ENCODE measurements at regions not wholly inside any gene's neighbourhood (a gene's known extent, or its start where the extent isn't known, plus 50 kb on each side); places are given as distances from the start of the nearest gene placed in this dataset.
"Not testable (repeated sequence)": the region's sequence is repeated elsewhere in the genome, so short reads cannot be mapped to it uniquely, and the experiment has no call there.

- Histone ChIP-seq H3K27ac (ENCODE audit: low read depth in 1 of 3, low read length in 2 of 3) (no peak overlapping the region), H3K4me3 (ENCODE audit: low read depth in 1 of 3, low read length in 3 of 3) (no peak overlapping the region), H3K4me1 (ENCODE audit: control insufficient read depth in 3 of 3, insufficient read depth in 2 of 3, low read depth in 1 of 3, low read length in 2 of 3) (peaks cover 0 to 3% (median 0%) of the 10 kb centered on the region in 3 donors), H3K9me3 (ENCODE audit: control insufficient read depth in 2 of 2, insufficient read depth in 1 of 2, low read depth in 1 of 2, low read length in 1 of 2) (no peaks in the 10 kb centered on the region), H3K36me3 (ENCODE audit: control insufficient read depth in 3 of 3, insufficient read depth in 2 of 3, low read depth in 1 of 3, low read length in 3 of 3) (no peaks in the 10 kb centered on the region), H3K27me3 (ENCODE audit: control insufficient read depth in 3 of 3, insufficient read depth in 3 of 3, low read length in 3 of 3) (no peaks in the 10 kb centered on the region)
- FAIRE-seq (no peak), DNase-seq (peak; percentile 16 to 18)
These were observed 277.2 kb upstream of the PLET1 start for GRCh38 chr11:112537846-112538330.

- H3K27me3 ChIP-seq (ENCODE audit: control insufficient read depth in 3 of 3, insufficient read depth in 3 of 3, low read length in 3 of 3), result no peaks in the 10 kb centered on the region
- H3K27ac ChIP-seq (ENCODE audit: low read depth in 1 of 3, low read length in 2 of 3), result no peak overlapping the region
- no peak for FAIRE-seq
- peaks cover 0 to 2% (median 0%) of the 10 kb centered on the region in 3 donors for H3K4me1 ChIP-seq (ENCODE audit: control insufficient read depth in 3 of 3, insufficient read depth in 2 of 3, low read depth in 1 of 3, low read length in 2 of 3)
- H3K4me3 ChIP-seq (ENCODE audit: low read depth in 1 of 3, low read length in 3 of 3), result no peak overlapping the region
- 57 to 85% (median 77%) methylated on average over 7 of the region's 7 CpGs for WGBS, 3 donors
- H3K9me3 ChIP-seq (ENCODE audit: control insufficient read depth in 2 of 2, insufficient read depth in 1 of 2, low read depth in 1 of 2, low read length in 1 of 2), result no peaks in the 10 kb centered on the region
- no peaks in the 10 kb centered on the region for H3K36me3 ChIP-seq (ENCODE audit: control insufficient read depth in 3 of 3, insufficient read depth in 2 of 3, low read depth in 1 of 3, low read length in 3 of 3)
- DNase-seq, result no peak
These were observed 278.0 kb upstream of the PLET1 start for GRCh38 chr11:112538534-112539280.

GRCh38 chr11:112539281-112539555 lies 278.6 kb upstream of the PLET1 start:
- H3K9me3 ChIP-seq (ENCODE audit: control insufficient read depth in 2 of 2, insufficient read depth in 1 of 2, low read depth in 1 of 2, low read length in 1 of 2); H3K4me1 ChIP-seq (ENCODE audit: control insufficient read depth in 3 of 3, insufficient read depth in 2 of 3, low read depth in 1 of 3, low read length in 2 of 3); H3K27me3 ChIP-seq (ENCODE audit: control insufficient read depth in 3 of 3, insufficient read depth in 3 of 3, low read length in 3 of 3); DNase-seq; FAIRE-seq; H3K27ac ChIP-seq (ENCODE audit: low read depth in 1 of 3, low read length in 2 of 3); H3K36me3 ChIP-seq (ENCODE audit: control insufficient read depth in 3 of 3, insufficient read depth in 2 of 3, low read depth in 1 of 3, low read length in 3 of 3); H3K4me3 ChIP-seq (ENCODE audit: low read depth in 1 of 3, low read length in 3 of 3): not testable (repeated sequence)
- 76 to 90% (median 89%) methylated on average over 1 of the region's 1 CpG for WGBS, 3 donors

- no peak for FAIRE-seq
- Histone ChIP-seq H3K27ac (ENCODE audit: low read depth in 1 of 3, low read length in 2 of 3) (no peak overlapping the region), H3K9me3 (ENCODE audit: control insufficient read depth in 2 of 2, insufficient read depth in 1 of 2, low read depth in 1 of 2, low read length in 1 of 2) (no peaks in the 10 kb centered on the region), H3K4me1 (ENCODE audit: control insufficient read depth in 3 of 3, insufficient read depth in 2 of 3, low read depth in 1 of 3, low read length in 2 of 3) (no peaks in the 10 kb centered on the region), H3K36me3 (ENCODE audit: control insufficient read depth in 3 of 3, insufficient read depth in 2 of 3, low read depth in 1 of 3, low read length in 3 of 3) (no peaks in the 10 kb centered on the region), H3K27me3 (ENCODE audit: control insufficient read depth in 3 of 3, insufficient read depth in 3 of 3, low read length in 3 of 3) (no peaks in the 10 kb centered on the region), H3K4me3 (ENCODE audit: low read depth in 1 of 3, low read length in 3 of 3) (no peak overlapping the region)
- no peak for DNase-seq
- WGBS, 3 donors, result 77 to 80% (median 79%) methylated on average over 6 of the region's 6 CpGs
These were observed 279.1 kb upstream of the PLET1 start for GRCh38 chr11:112539741-112540140.

GRCh38 chr11:112540261-112540660 lies 279.6 kb upstream of the PLET1 start:
- no peaks in the 10 kb centered on the region for H3K9me3 ChIP-seq (ENCODE audit: control insufficient read depth in 2 of 2, insufficient read depth in 1 of 2, low read depth in 1 of 2, low read length in 1 of 2)
- FAIRE-seq (no peak), DNase-seq (no peak)
- 75 to 78% (median 78%) methylated on average over 2 of the region's 2 CpGs for WGBS, 3 donors
- no peak overlapping the region for H3K4me3 ChIP-seq (ENCODE audit: low read depth in 1 of 3, low read length in 3 of 3)
- no peaks in the 10 kb centered on the region for H3K27me3 ChIP-seq (ENCODE audit: control insufficient read depth in 3 of 3, insufficient read depth in 3 of 3, low read length in 3 of 3)
- H3K36me3 ChIP-seq (ENCODE audit: control insufficient read depth in 3 of 3, insufficient read depth in 2 of 3, low read depth in 1 of 3, low read length in 3 of 3), result no peaks in the 10 kb centered on the region
- no peaks in the 10 kb centered on the region for H3K4me1 ChIP-seq (ENCODE audit: control insufficient read depth in 3 of 3, insufficient read depth in 2 of 3, low read depth in 1 of 3, low read length in 2 of 3)
- no peak overlapping the region for H3K27ac ChIP-seq (ENCODE audit: low read depth in 1 of 3, low read length in 2 of 3)

- 62 to 73% (median 69%) methylated on average over 3 of the region's 3 CpGs for WGBS, 3 donors
- FAIRE-seq, result no peak
- no peaks in the 10 kb centered on the region for H3K9me3 ChIP-seq (ENCODE audit: control insufficient read depth in 2 of 2, insufficient read depth in 1 of 2, low read depth in 1 of 2, low read length in 1 of 2)
- H3K27ac ChIP-seq (ENCODE audit: low read depth in 1 of 3, low read length in 2 of 3), result no peak overlapping the region
- H3K27me3 ChIP-seq (ENCODE audit: control insufficient read depth in 3 of 3, insufficient read depth in 3 of 3, low read length in 3 of 3), result no peaks in the 10 kb centered on the region
- no peaks in the 10 kb centered on the region for H3K4me1 ChIP-seq (ENCODE audit: control insufficient read depth in 3 of 3, insufficient read depth in 2 of 3, low read depth in 1 of 3, low read length in 2 of 3)
- no peak for DNase-seq
- H3K36me3 ChIP-seq (ENCODE audit: control insufficient read depth in 3 of 3, insufficient read depth in 2 of 3, low read depth in 1 of 3, low read length in 3 of 3), result no peaks in the 10 kb centered on the region
- H3K4me3 ChIP-seq (ENCODE audit: low read depth in 1 of 3, low read length in 3 of 3), result no peak overlapping the region
These were observed 280.7 kb upstream of the PLET1 start for GRCh38 chr11:112541140-112542046.

GRCh38 chr11:112542479-112542878 lies 281.8 kb upstream of the PLET1 start:
- Histone ChIP-seq H3K4me1 (ENCODE audit: control insufficient read depth in 3 of 3, insufficient read depth in 2 of 3, low read depth in 1 of 3, low read length in 2 of 3) (no peaks in the 10 kb centered on the region), H3K4me3 (ENCODE audit: low read depth in 1 of 3, low read length in 3 of 3) (no peak overlapping the region), H3K9me3 (ENCODE audit: control insufficient read depth in 2 of 2, insufficient read depth in 1 of 2, low read depth in 1 of 2, low read length in 1 of 2) (no peaks in the 10 kb centered on the region), H3K36me3 (ENCODE audit: control insufficient read depth in 3 of 3, insufficient read depth in 2 of 3, low read depth in 1 of 3, low read length in 3 of 3) (no peaks in the 10 kb centered on the region), H3K27ac (ENCODE audit: low read depth in 1 of 3, low read length in 2 of 3) (no peak overlapping the region), H3K27me3 (ENCODE audit: control insufficient read depth in 3 of 3, insufficient read depth in 3 of 3, low read length in 3 of 3) (no peaks in the 10 kb centered on the region)
- DNase-seq (peak in 1 of 2 donors; percentile 15), FAIRE-seq (no peak)
- WGBS, 3 donors, result 69 to 79% (median 70%) methylated on average over 1 of the region's 1 CpG

- FAIRE-seq, result no peak
These were observed 282.7 kb upstream of the PLET1 start for GRCh38 chr11:112543390-112543789.

More at GRCh38 chr11:112543390-112543789, 282.7 kb upstream of the PLET1 start:
- Histone ChIP-seq H3K4me3 (ENCODE audit: low read depth in 1 of 3, low read length in 3 of 3) (no peak overlapping the region), H3K27me3 (ENCODE audit: control insufficient read depth in 3 of 3, insufficient read depth in 3 of 3, low read length in 3 of 3) (peaks cover 0 to 3% (median 0%) of the 10 kb centered on the region in 3 donors), H3K27ac (ENCODE audit: low read depth in 1 of 3, low read length in 2 of 3) (no peak overlapping the region), H3K9me3 (ENCODE audit: control insufficient read depth in 2 of 2, insufficient read depth in 1 of 2, low read depth in 1 of 2, low read length in 1 of 2) (no peaks in the 10 kb centered on the region), H3K36me3 (ENCODE audit: control insufficient read depth in 3 of 3, insufficient read depth in 2 of 3, low read depth in 1 of 3, low read length in 3 of 3) (no peaks in the 10 kb centered on the region), H3K4me1 (ENCODE audit: control insufficient read depth in 3 of 3, insufficient read depth in 2 of 3, low read depth in 1 of 3, low read length in 2 of 3) (no peaks in the 10 kb centered on the region)
- DNase-seq, result no peak
- WGBS, 3 donors, result 79 to 84% (median 82%) methylated on average over 3 of the region's 3 CpGs
